PC-3 (cell line): ENCODE measurements at regions not wholly inside any gene's neighbourhood (a gene's known extent, or its start where the extent isn't known, plus 50 kb on each side); places are given as distances from the start of the nearest gene placed in this dataset.

Source experiments
- ATAC-seq: fragments of 200-7000 bp; cut with Tn5 transposase; 2 replicates; pipeline ENCODE4 v1.9.1; 2020; ENCODE audit warnings: mild to moderate bottlenecking, moderate library complexity
- BruUV-seq: library from RNA; stranded (reverse); fragments of 400-500 nt; replicated peaks from 2 replicates; lab custom pipeline; 2021; lab: Mats Ljungman, UMichigan
- CTCF ChIA-PET: fragments of 300-600 bp; sonication (Branson Sonifier 250); formaldehyde crosslinking; loops from one replicate; lab custom pipeline; 2022; ENCODE audit warnings: antibody characterized with exemption; lab: Charles Lee
- POLR2A ChIA-PET: fragments of 300-600 bp; sonication (Branson Sonifier 250); formaldehyde crosslinking; loops from one replicate; lab custom pipeline; 2022; ENCODE audit warnings: antibody characterized with exemption; ENCODE audit not compliant: unreplicated experiment; lab: Charles Lee
- DNase-seq: peaks from one replicate; pipeline ENCODE4 v3.0.0-alpha.2; 2015
- H2AFZ ChIP-seq: fragments of 300-600 bp; sonication (generic); 2 replicates; pipeline ENCODE4 v1.6.0; 2016; ENCODE audit warnings: antibody characterized with exemption, low read length
- H3F3A ChIP-seq: fragments of 300-600 bp; sonication (generic); one replicate; pipeline ENCODE4 v1.6.0; 2017; ENCODE audit warnings: antibody characterized with exemption, low read length, control low read depth, mild to moderate bottlenecking; ENCODE audit not compliant: unreplicated experiment
- H3K27ac ChIP-seq: fragments of 300-600 bp; sonication (generic); 2 replicates; pipeline ENCODE4 v1.5.1; 2016; ENCODE audit warnings: mild to moderate bottlenecking, low read length
- H3K27me3 ChIP-seq: fragments of 300-600 bp; sonication (generic); 2 replicates; pipeline ENCODE4 v1.6.1; 2016; ENCODE audit warnings: low read length, mixed read lengths
- H3K36me3 ChIP-seq: fragments of 300-600 bp; sonication (generic); 2 replicates; pipeline ENCODE4 v1.6.1; 2016; ENCODE audit warnings: low read depth, mixed run types, low read length, mixed read lengths
- H3K4me1 ChIP-seq: fragments of 300-600 bp; sonication (generic); 2 replicates; pipeline ENCODE4 v1.5.1; 2016; ENCODE audit warnings: low read length; ENCODE audit not compliant: insufficient read depth
- H3K4me2 ChIP-seq: fragments of 300-600 bp; sonication (generic); 2 replicates; pipeline ENCODE4 v1.6.0; 2016; ENCODE audit warnings: low read length
- H3K4me3 ChIP-seq: fragments of 300-600 bp; sonication (generic); 2 replicates; pipeline ENCODE4 v1.5.1; 2016; ENCODE audit warnings: mild to moderate bottlenecking, low read length, mixed read lengths
- H3K79me2 ChIP-seq: fragments of 300-600 bp; sonication (generic); 2 replicates; pipeline ENCODE4 v1.6.1; 2017; ENCODE audit warnings: low read length, mixed read lengths
- H3K9ac ChIP-seq: fragments of 300-600 bp; sonication (generic); 2 replicates; pipeline ENCODE4 v1.6.0; 2016; ENCODE audit warnings: mild to moderate bottlenecking, low read length
- H3K9me2 ChIP-seq: fragments of 300-600 bp; sonication (generic); replicated peaks from 2 replicates; pipeline ENCODE4 v1.6.1; 2016; ENCODE audit warnings: mixed run types, low read length, mixed read lengths
- H3K9me3 ChIP-seq: fragments of 300-600 bp; sonication (generic); 2 replicates; pipeline ENCODE4 v1.6.1; 2016; ENCODE audit warnings: low read length, mixed read lengths
- H4K20me1 ChIP-seq: fragments of 300-600 bp; sonication (generic); 2 replicates; pipeline ENCODE4 v1.6.1; 2016; ENCODE audit warnings: low read length, mixed read lengths
- EZH2 ChIP-seq: fragments of 300-600 bp; sonication (generic); IDR thresholded peaks from one replicate; pipeline ENCODE4 v1.6.1; 2017; ENCODE audit warnings: antibody characterized with exemption, mild to moderate bottlenecking, low read length; ENCODE audit not compliant: unreplicated experiment
- EZH2phosphoT487 ChIP-seq: fragments of 300-600 bp; sonication (generic); IDR thresholded peaks from 2 replicates; pipeline ENCODE4 v1.6.1; 2018; ENCODE audit warnings: mild to moderate bottlenecking, antibody characterized with exemption, low read length, borderline replicate concordance
- intact Hi-C: fragments of 100-400 bp; cut with micrococcal nuclease; formaldehyde crosslinking; loops from 2 replicates; pipeline ENCODE4 v1.9.0; 2023
- TF ChIP-seq, protein P1 (sequence below): fragments of 300-600 bp; sonication (generic); conservative IDR thresholded peaks from 2 replicates; pipeline ENCODE4 v1.5.1; 2017; ENCODE audit warnings: antibody characterized with exemption, low read depth, mild to moderate bottlenecking, low read length

DNA sequence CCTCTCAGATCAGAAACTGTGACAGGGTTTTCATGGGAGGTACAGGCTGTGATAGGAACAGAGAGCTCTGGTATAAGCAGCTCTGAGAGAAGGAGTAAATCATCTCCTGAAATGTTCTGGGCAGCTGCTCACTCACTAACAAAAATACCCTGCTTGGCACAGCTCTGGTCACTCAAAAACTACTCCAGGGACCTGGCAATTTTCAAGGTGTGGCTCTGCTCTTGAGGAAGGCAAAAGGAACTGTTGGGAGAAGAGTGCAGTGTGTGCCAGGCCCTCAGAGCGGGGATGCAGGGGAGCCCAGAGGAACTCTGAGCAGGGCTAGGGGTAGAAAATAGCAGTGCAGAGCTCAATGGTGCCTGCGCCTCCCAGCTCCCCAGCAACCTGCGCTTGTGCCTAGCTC is 180.5 kb upstream of the ZBED5 start:
- H3K9ac ChIP-seq, result no peak overlapping the region
- H3K79me2 ChIP-seq, result no peaks in the 10 kb centered on the region
- no TSS peak for BruUV-seq
- no peak for DNase-seq
- CTCF ChIA-PET, result interaction anchor here (1.0 to 1.9 kb wide), 2 partner anchors 10 to 749 kb away, joined by 4 to 9 read pairs; no protein-coding TSS in a partner anchor
- ATAC-seq, result no peak
- H3F3A ChIP-seq, result no peaks in the 10 kb centered on the region
- no peaks in the 10 kb centered on the region for H3K9me3 ChIP-seq
- H3K4me3 ChIP-seq, result no peak overlapping the region
- H3K4me1 ChIP-seq, result no peaks in the 10 kb centered on the region
- H4K20me1 ChIP-seq, result no peaks in the 10 kb centered on the region
- H2AFZ ChIP-seq, result no peak overlapping the region
- H3K4me2 ChIP-seq, result no peak overlapping the region
- intact Hi-C loops, result loop anchor here (5.0 to 10.0 kb wide), 2 partner anchors 229 to 586 kb away; partner anchors contain the start of gene GALNT18
- no peaks in the 10 kb centered on the region for H3K36me3 ChIP-seq
- H3K27ac ChIP-seq, result no peak overlapping the region
- TF ChIP-seq, protein P1, sequence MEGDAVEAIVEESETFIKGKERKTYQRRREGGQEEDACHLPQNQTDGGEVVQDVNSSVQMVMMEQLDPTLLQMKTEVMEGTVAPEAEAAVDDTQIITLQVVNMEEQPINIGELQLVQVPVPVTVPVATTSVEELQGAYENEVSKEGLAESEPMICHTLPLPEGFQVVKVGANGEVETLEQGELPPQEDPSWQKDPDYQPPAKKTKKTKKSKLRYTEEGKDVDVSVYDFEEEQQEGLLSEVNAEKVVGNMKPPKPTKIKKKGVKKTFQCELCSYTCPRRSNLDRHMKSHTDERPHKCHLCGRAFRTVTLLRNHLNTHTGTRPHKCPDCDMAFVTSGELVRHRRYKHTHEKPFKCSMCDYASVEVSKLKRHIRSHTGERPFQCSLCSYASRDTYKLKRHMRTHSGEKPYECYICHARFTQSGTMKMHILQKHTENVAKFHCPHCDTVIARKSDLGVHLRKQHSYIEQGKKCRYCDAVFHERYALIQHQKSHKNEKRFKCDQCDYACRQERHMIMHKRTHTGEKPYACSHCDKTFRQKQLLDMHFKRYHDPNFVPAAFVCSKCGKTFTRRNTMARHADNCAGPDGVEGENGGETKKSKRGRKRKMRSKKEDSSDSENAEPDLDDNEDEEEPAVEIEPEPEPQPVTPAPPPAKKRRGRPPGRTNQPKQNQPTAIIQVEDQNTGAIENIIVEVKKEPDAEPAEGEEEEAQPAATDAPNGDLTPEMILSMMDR, result no peak
- TF ChIP-seq EZH2 (no peak), EZH2phosphoT487 (no peak)
- no peaks in the 10 kb centered on the region for H3K27me3 ChIP-seq
- POLR2A ChIA-PET, result no interaction called here
- H3K9me2 ChIP-seq, result no peaks in the 10 kb centered on the region

DNA sequence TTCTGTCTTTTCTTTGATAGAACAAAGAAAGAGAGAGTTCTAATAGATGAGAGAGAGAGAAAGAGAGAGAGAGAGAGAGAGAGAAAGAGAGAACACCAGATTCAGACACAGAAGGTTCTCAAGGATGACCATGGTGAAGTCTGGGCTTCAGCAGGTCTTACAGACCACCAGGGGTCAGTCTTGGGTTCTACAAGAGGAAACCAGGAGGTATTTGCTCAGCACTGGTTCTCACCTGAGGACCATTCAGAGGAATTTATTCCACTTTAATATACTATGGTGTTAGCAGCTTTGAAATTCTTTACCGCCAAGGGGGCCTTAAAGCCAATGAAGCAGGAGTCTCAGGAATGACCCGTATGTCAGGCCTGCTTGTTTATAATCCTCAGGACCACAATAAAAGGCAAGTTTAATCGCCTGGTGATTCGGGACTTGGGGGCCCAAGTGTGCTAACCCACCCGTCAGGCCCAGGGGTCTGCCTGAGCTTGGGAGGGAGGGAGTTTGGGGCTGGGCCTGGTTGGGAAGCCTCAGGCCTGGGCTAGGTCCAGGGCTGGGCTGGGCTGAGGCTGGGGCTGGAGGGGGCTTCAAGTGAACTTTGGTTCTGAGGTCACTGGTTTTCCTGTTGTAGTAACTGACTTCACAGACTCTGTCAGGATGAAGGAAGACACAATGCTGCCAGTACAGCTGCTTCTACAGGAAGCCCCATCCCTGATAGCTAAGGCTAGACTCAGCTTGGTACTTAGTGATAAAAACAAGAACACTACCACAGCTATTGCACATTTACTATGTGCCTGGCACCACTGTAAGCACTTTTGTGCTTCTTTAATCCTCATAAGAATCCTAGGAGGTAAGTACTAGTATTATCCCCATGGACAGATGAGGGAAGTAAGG is 179.2 kb upstream of the ZBED5 start:
- intact Hi-C loops, result loop anchor here (5.0 to 10.0 kb wide), 2 partner anchors 230 to 588 kb away; partner anchors contain the start of gene GALNT18
- H3K27me3 ChIP-seq, result 0 out of 2 replicates have a peak, but pooled peaks cover 2% of the 10 kb centered on the region
- H3K9me3 ChIP-seq, result no peaks in the 10 kb centered on the region
- no peaks in the 10 kb centered on the region for H4K20me1 ChIP-seq
- DNase-seq, result peak; percentile 66
- no peaks in the 10 kb centered on the region for H3K4me1 ChIP-seq
- TF ChIP-seq, protein P1, result peak; percentile 81
- no peak for TF ChIP-seq EZH2
- no peak overlapping the region for H3K27ac ChIP-seq
- no TSS peak for BruUV-seq
- ATAC-seq, result peak; percentile 84
- no peaks in the 10 kb centered on the region for H3F3A ChIP-seq
- H3K4me2 ChIP-seq, result no peak overlapping the region
- CTCF ChIA-PET, result interaction anchor here (1.0 to 1.9 kb wide), 2 partner anchors 9 to 750 kb away, joined by 4 to 9 read pairs; no protein-coding TSS in a partner anchor
- H3K4me3 ChIP-seq, result no peak overlapping the region
- H3K9me2 ChIP-seq, result no peaks in the 10 kb centered on the region
- no peaks in the 10 kb centered on the region for H3K79me2 ChIP-seq
- H3K9ac ChIP-seq, result no peak overlapping the region
- H2AFZ ChIP-seq, result no peak overlapping the region
- H3K36me3 ChIP-seq, result no peaks in the 10 kb centered on the region
- POLR2A ChIA-PET, result interaction anchor here (0.9 kb wide), 1 partner anchor 228 kb away, joined by 8 read pairs; no protein-coding TSS in a partner anchor
